ENCODE measurements at regions not wholly inside any gene's neighbourhood (a gene's known extent, or its start where the extent isn't known, plus 50 kb on each side); places are given as distances from the start of the nearest gene placed in this dataset.
"Not testable (repeated sequence)": the region's sequence is repeated elsewhere in the genome, so short reads cannot be mapped to it uniquely, and the experiment has no call there.

DNA sequence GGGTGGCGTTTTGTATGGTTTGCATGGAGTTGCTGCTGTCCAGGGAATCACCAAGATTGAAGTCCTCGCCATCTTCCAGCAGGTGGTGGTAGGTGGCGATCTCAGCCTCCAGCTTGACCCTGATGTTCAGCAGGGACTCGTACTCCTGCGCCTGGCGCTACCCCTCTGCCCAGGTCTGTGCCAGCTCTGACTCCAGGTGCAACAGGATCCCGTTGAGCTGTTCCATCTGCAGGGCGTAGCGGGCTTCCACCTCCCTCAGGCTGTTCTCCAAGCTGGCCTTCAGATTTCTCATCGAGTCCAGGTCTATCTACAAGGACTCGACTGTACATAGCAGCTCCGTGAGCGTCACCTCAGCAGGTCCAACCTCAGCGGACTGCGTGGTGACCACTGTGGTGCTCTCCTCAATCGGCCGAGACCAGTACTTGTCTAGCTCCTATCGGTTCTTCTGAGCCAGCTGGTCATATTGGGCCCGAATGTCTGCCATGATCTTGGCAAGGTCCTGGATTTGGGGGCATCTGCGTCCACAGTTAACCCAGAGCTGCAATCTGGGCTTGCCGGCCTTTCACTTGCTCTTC lies 1584.8 kb upstream of the ACO1 start:
- no peak for DNase-seq (ENCODE audit: low spot score)

DNA sequence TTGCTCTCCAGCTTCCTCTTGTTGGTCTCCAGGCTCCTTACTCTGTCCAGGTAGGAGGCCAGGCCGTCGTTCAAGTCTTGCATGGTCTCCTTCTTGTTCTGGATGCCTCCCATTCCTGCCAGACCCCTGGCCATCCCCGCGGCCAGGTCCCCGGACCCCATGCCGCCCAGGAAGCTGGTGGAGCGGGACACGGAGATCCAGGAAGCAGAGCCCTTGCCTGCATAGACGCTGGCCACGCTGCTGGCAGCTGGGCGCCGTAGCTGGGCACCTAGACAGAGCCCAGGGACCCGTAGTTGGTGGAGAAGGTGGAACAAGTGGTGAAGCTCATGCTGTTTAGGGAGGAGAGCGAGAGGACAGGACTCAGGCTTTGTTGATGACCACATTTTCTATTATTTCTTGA lies 1584.0 kb upstream of the ACO1 start:
- no peak for DNase-seq (ENCODE audit: low spot score)

DNA sequence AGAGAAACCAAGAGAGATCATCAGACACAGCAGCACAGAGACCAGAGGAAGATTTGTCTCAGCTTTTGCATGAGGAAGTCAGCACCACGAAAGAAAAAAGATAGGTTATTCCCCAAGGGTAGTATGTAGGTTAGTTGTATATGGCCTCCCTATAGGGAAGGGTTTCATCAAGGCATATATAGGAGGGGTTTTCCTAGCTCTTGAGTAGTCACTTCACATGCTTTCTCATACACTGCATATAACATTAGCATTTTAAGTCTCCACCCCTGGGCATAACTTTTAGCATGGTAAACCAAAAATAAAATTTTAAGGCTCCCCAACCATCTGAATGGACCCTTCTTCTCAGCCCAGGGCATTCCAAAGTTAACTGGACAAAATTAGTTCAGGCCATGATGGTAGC lies 1571.6 kb upstream of the ACO1 start:
- no peak for DNase-seq (ENCODE audit: low spot score)

DNA sequence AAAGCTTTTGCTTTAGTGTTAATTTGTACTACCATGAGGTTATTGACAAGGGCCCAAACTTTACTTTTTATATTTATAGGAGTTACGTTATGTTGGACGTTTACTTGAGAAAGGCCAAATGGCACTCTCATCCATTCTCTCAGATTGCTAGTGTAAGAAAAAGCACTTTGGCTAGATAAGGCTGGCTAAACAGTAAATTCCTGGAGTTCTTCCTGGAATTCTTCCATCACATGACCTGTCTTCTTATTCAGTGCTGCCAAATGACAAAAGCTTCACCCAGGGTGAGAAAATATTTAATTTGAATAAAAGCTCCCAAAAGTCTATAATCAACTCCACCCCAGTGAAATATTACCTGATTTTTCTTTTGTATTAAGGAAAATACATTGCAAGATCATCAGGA lies 1568.9 kb upstream of the ACO1 start:
- no peak for DNase-seq (ENCODE audit: low spot score)

- DNase-seq (ENCODE audit: low spot score) = no peak
These were observed 1539.3 kb upstream of the ACO1 start for GRCh38 chr9:30845136-30845535.

DNA sequence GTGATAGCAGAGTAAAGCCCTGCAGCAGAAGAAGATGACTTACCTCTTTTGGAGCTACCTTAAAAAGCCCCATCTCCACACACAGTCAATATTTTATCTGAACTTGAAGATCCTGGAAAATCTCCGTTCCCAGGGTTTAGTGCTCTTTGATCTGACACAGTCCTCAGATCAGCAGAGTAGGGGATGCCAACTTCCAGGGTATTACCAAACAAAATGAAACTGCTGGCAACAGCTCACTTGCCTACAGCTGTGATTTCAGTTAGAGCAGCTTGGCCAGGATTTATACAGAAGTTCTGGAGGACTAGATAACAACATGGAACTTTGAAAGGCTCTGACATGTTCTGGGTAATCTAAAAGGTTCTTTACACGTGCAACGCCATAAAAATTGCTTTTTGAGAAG lies 1537.8 kb upstream of the ACO1 start:
- DNase-seq (ENCODE audit: low spot score) = no peak

- DNase-seq (ENCODE audit: low spot score) = no peak
These were observed 1532.8 kb upstream of the ACO1 start for GRCh38 chr9:30851600-30851999.

DNA sequence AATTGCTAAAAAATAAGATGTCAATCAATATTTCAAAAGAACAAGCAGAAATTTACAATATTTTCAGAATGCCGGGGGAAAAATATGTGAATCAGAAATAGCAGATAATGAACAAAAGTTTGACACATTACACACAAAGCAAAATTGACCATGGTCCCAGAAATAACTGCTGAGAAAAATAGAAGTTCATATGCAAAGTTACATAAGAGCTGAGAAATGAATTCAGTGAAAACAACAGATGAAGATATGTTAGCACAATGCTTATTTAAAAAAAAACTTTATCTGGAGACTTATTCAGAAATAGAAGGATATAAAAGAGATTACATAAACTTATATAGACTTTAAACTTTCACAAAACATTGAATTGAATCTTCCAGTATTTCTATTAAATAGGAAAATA lies 1483.7 kb upstream of the ACO1 start:
- DNase-seq (ENCODE audit: low spot score) = no peak

DNA sequence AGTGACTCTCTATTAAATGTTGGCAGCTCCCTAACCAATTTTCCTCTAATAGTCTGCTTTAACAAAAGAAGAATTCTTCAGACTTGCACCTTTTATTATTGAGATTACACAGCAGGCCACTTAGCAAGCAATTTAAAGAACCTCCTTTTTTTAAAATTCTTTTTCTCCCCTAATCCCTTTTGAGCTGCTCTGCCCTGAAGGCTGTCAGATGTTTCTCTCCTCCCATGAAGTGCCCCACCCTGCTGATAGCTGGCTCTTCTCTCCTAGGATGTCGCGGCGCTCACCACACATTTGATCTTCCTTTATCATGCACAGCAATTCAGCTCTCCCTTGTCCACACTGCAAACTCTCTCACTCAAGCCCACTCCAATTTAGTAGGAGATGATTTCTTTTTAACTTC lies 1471.1 kb upstream of the ACO1 start:
- no peak for DNase-seq (ENCODE audit: low spot score)

- no peak for DNase-seq (ENCODE audit: low spot score)
These were observed 1469.0 kb upstream of the ACO1 start for GRCh38 chr9:30915451-30915850.

GRCh38 chr9:30925126-30925525 lies 1459.3 kb upstream of the ACO1 start:
- no peak for DNase-seq (ENCODE audit: low spot score)

DNA sequence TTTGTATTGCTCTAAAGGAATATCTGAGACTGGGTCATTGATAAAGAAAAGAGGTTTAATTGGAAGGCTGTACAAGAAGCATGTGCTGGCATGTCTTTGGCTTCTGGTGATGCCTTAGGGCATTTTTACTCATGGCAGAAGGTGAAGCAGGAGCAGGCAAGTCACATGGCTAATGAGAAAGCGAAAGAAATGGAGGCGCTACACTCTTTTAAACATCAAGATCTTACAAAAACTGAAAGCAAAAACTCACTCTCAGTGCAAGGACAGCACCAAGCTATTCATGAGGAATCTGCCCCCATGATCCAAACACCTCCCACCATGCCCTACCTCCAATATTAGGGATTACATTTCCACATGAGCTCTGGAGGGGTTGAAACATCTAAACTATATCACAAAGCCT lies 1458.8 kb upstream of the ACO1 start:
- DNase-seq (ENCODE audit: low spot score) = no peak

- no peak for DNase-seq (ENCODE audit: low spot score)
These were observed 1456.4 kb upstream of the ACO1 start for GRCh38 chr9:30928045-30928444.

DNA sequence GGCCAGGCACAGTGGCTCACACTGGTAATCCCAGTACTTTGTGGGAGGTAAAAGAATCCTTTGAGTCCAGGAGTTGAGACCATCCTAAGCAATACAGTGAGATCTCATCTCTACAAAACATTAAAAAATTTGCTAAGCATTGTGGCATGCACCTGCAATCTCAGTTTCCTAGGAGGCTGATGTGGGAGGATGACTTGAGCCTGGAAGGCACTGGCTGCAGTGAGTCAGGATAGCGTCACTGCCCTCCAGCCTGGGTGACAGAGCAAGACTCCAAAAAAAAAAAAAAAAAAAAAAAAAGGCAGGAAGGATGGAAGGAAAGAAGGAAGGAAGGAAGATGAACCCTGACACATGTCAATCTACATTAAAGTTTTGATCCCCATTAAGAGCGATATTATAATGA lies 1452.2 kb upstream of the ACO1 start:
- no peak for DNase-seq (ENCODE audit: low spot score)

- DNase-seq (ENCODE audit: low spot score) = no peak
These were observed 1448.7 kb upstream of the ACO1 start for GRCh38 chr9:30935730-30936129.

- DNase-seq (ENCODE audit: low spot score) = no peak
These were observed 1447.3 kb upstream of the ACO1 start for GRCh38 chr9:30937106-30937505.

DNA sequence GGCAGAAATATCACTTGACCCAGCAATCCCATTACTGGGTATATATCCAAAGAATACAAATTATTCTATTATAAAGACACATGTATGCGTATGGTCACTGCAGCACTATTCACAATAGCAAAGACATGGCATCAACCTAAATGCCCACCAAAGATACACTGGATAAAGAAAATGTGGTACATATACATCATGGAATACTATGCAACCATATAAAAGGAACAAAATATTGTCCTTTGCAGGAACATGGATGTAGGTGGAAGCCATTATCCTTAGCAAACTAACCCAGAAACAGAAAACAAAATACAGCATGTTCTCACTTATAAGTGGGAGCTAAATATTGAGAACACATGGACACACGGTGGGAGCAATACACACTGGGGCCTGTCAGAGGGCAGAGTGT lies 1441.6 kb upstream of the ACO1 start:
- DNase-seq (ENCODE audit: low spot score) = not testable (repeated sequence)

DNA sequence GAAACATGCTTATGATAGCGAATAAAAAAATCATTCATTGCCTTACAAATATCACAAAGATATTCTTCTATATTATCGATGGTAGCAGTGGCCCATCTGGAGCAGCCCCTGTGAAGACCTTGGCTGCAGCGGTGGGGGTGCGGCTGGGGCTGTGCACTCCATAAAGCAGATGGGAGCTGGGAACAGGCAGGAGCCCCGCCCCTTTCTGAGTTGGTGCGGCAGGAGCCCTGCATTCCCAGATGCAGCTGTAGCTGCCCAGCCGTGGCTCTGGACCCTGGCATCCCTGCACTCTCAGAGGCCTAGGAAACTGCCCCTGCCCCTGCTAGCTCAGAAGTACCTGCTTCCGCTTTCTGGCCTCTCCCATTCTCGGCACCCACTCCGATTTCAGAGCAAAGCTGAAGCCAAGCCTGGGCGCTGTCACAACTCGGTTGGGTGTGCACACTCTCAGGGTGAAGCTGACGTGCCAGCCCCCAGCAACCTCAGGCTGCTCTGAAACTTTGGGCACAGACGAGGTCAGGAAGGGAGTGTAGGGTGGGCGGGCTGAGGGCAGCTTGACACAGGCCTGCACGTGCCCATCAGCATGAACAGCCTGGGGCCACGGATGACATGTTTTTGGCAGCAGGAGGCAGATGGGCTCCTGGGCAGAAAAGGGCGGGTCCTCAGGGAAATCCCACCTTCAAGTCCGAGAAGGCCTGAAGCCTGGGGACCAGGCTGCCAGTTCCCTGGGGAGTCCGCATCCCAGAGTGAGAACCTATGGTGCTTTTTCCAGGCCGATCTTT lies 1440.8 kb upstream of the ACO1 start:
- no peak for DNase-seq (ENCODE audit: low spot score)

GRCh38 chr9:30944225-30944569 lies 1440.2 kb upstream of the ACO1 start:
- DNase-seq (ENCODE audit: low spot score) = no peak

DNA sequence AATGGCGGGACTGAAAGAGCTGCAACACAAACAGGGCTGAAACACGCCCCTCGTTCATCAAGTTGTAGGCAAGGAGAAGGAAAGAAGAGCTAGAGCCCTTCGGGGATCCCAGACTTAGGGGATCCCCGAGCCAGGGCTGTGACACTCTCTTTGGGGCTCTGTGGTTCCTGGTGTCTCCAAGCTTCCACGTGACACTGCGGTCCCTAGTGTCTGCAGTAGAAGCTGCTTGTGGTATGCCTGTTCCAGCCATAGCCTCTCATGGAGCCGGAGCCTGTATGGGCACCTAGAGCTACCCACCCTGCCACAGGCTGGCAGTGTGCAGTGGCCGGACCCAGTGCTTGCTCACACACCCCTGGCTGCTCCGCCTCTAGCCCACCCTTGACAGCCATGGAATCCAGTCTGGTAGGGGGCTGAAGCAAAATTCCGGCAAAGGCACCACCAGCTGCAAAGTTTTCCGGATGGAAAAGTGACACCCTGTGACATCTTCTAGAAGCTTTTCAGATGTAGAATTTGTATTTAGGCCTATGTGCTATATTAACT lies 1439.6 kb upstream of the ACO1 start:
- DNase-seq (ENCODE audit: low spot score) = no peak

GRCh38 chr9:30964332-30964731 lies 1420.1 kb upstream of the ACO1 start:
- DNase-seq (ENCODE audit: low spot score) = no peak

DNA sequence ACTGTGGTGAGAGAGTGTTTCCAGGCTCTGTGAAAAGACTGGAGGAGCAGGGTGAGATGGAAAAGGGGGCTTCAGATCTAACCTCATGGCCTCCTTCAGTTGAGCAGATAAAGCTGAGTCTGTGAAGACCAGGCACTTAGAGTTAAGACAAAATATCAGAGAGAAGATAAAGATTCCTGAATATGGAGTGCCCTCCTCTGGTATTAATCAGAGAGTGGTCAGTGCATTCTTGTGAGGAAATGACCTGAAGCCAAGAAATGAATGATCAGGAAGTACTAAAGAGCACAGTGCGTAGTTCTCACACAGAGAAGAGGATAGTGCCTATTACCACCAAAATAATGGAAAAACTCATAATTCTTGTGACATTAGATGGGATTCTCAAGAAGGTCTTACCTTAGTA lies 1417.0 kb upstream of the ACO1 start:
- no peak for DNase-seq (ENCODE audit: low spot score)

- DNase-seq (ENCODE audit: low spot score) = no peak
These were observed 1414.3 kb upstream of the ACO1 start for GRCh38 chr9:30970186-30970585.

DNA sequence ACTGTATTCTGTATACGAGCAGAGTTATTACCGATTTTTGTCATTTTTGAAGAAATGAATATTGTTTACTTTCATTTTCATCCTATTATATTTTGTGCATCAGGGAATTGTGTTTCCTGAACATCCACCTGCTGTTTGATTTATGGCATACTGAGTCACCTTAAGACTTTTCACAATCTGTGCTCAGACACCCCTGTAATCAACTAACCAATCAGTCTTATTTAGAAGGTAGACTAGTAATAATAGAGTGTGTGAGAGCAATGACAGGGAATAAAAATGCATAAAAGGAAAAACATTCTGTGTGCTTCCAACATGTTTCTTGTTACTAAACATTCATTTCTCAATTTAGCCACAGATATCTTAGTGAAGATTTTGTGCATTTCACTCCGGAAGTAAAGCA lies 1413.6 kb upstream of the ACO1 start:
- no peak for DNase-seq (ENCODE audit: low spot score)

Measured in LoVo (cell line).